ACHN (cell line): ENCODE measurements at regions not wholly inside any gene's neighbourhood (a gene's known extent, or its start where the extent isn't known, plus 50 kb on each side); places are given as distances from the start of the nearest gene placed in this dataset.

Experiments used
- DNase-seq: peaks from one replicate; pipeline ENCODE4 v3.0.0-alpha.2; 2015
- in situ Hi-C: cut with HindIII; loops from 2 replicates; pipeline ENCODE4 v1.10.0; 2017; ENCODE audit warnings: low sequenced_read_pairs, low pct_ligation_motif_present, low pct_unique_long_range_greater_than_20kb

- no peak for DNase-seq
- in situ Hi-C loops = no loop called here
Observed at GRCh38 chr3:188036375-188037194, 117.4 kb upstream of the LPP start.

DNA sequence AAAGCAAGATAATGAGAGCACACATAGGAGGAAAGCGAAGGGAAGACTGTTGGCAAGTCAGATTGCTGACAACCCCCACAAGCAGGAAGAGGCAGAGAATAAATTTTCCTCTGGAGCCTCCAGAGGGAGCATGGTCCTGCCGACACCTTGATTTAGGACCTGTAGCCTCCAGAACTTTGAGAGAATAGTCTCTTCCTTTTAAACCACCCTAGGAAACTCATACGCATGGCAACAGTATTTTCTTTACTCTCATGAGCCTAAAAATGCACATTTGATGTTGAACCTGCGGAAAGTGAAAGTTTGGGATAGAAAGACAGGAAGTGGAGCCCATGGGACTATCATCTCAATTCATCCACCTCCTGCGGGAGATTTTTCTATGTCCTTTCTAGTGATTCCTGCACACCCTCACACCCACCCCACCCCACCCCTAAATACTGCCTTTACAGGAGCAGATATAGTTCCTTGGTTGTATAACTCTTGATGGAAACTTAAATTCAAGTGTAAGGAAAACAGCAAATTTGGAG is 116.7 kb upstream of the LPP start:
- in situ Hi-C loops = no loop called here
- peak; percentile 54 for DNase-seq

DNA sequence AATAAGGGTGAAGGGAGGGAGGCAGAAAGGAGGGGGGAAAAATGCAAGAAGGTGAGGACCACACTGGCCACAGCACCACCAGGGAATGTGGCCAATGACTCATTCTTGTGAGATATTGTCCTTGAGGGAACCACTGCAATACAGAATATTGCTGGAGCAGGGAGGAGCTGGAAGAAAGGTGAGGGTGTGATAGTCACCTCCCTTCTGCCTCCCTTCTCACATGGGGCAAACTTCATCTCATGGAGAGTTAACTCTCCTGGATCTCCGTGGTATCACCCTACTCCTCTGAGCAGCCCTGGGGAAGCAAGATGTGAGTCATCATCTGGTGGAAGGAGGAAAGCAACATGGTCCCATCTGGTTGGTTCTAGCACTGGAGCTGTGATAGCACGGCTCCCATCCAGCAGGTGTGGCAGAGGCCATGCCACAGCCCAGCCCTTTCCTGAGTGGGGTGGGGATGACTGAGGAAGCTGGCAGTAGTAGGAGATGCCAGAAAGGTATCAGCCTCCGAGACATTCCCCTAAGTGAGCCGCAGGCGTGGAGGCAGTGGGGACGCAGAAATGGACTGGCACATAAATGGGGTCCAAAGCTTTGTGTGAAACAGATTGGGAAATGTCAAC is 115.9 kb upstream of the LPP start:
- in situ Hi-C loops = no loop called here
- DNase-seq = no peak

DNA sequence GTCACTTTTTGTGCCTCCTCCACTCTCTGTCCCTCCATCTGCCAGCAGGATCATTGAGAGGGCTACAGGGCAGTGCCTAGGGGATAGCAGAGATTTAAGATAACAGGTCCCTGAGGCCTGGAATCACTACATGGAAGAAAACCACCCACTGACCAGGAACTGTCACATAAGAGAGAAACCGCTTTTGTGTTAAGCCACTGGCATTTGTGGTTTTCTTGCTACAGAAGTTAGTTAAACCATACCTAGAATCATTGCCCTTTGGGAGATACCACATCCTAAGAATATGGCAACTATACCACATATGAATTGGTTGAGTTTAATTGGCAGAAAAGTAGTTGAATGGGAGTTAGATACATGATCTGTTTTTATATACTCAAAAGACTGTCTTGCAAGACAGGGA is 112.8 kb upstream of the LPP start:
- DNase-seq = no peak
- in situ Hi-C loops = no loop called here

DNA sequence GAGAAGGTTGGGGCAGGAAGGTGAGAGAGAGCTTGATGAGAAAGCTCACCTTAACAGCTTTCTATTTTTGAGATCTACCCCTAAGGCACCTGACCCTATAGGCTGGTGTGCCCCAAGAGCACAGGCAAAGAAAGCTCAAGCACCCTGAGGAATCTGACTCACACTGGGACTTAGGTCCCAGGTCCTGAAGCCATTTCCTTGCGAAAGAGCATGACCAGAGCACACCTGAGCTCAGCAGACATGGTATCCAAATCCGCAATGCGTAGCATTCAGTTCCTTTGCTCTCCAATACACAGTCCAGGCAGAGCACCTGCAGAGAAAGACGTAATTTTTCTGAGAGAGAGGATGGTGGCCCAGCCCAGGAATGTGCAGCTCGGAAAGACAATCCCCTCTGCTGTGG is 112.1 kb upstream of the LPP start:
- in situ Hi-C loops = no loop called here
- no peak for DNase-seq

DNA sequence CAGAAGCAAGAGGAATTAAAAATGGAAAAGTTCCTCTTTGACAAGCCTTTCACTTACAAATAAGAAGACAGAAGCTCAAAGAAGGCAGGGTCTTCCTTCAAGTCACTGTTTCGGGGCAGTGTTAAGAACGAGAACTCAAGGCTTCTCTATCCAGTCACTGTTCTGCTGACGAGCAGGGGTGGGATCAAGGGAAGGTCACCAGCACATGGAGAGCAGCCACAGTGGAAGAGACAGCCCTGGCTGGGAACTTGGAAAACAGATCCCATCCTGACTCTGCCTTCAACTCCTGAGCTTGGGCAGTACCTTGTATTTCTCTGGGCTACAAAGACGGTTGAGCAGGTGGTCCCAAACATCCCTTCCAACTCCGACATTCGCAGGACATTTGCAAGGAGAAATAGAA is 111.5 kb upstream of the LPP start:
- in situ Hi-C loops = no loop called here
- DNase-seq = no peak

DNA sequence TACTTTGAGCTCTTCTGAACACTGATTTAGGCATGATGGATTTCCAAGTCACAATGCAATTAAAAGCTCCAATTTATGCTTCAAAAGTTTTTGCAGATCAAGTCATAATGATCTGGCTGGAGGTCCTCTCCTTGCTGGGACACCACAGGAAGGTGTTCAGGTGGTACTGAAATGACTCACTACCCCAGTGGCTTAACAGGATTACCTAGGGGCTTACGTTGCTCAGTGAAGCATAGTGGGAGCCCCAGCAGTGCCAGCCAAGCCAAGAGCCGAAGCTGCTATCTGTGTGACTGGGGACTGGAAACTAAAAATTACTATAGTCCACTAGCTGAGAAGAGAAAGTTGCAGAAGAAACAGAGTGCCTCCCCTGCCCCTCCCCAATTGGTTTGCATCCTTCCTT is 110.1 kb upstream of the LPP start:
- in situ Hi-C loops = no loop called here
- DNase-seq = no peak

- in situ Hi-C loops = no loop called here
- DNase-seq = no peak
Observed at GRCh38 chr3:188046561-188047211, 107.3 kb upstream of the LPP start.

- in situ Hi-C loops = no loop called here
- DNase-seq = no peak
Observed at GRCh38 chr3:188047536-188047935, 106.4 kb upstream of the LPP start.

- in situ Hi-C loops = no loop called here
- no peak for DNase-seq
Observed at GRCh38 chr3:188049606-188050530, 104.1 kb upstream of the LPP start.

- in situ Hi-C loops = no loop called here
- no peak for DNase-seq
Observed at GRCh38 chr3:188051801-188052168, 102.2 kb upstream of the LPP start.

- no peak for DNase-seq
- in situ Hi-C loops = no loop called here
Observed at GRCh38 chr3:188052169-188053035, 101.6 kb upstream of the LPP start.

- in situ Hi-C loops = no loop called here
- no peak for DNase-seq
Observed at GRCh38 chr3:188053036-188053340, 101.0 kb upstream of the LPP start.

DNA sequence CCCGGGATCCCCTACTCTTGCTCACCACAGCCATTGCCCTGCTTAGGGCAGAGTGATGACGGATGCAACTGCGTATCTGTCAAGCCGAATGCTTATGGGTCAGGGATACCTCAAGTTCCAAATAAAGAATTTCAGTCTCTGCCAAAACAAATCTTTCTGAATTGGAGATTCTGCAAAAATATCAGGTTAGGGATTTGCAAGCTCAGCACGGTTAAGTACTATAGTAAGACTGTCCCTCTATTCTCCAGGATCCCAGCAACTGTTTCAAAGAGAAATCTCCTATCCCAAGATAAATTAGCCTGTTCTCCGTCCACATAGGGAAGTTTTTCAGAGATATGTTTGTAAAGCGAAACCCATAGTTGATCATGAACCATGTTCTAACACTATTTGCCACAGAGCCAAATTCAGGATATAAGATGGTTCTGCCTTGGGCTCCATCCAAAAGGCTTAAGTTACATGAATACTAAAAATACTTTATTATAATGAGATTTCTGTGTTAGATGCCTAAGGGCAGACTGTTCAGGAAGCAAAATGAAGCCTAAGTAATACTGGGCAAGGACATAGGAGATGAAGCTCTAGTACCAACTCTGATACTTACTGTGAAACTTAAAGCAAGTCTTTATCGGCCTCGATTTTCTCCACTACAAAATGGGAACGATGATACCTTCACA is 100.1 kb upstream of the LPP start:
- in situ Hi-C loops = no loop called here
- no peak for DNase-seq

GRCh38 chr3:188054541-188054940 is 99.4 kb upstream of the LPP start:
- in situ Hi-C loops = no loop called here
- no peak for DNase-seq

GRCh38 chr3:188055388-188055787 is 98.6 kb upstream of the LPP start:
- DNase-seq = no peak
- in situ Hi-C loops = no loop called here

DNA sequence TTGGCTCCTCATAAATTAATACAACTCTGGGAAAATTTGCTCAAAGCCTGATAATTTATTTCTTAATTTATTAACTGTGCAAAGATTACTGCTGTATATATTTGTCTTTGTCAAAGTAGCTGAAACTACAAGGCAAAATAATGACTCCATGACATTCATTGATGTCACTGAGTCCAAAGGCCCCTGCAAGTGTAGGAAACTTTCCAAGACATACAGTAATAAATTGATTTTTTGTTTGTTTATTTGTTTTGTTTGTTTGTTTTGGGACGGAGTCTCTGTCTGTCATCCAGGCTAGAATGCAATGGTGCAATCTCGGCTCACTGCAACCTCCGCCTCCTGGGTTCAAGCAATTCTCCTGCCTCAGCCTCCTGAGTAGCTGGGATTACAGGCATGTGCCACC is 96.8 kb upstream of the LPP start:
- DNase-seq = no peak
- in situ Hi-C loops = no loop called here
